ENCODE measurements at regions not wholly inside any gene's neighbourhood (a gene's known extent, or its start where the extent isn't known, plus 50 kb on each side); places are given as distances from the start of the nearest gene placed in this dataset.

- no peaks in the 10 kb centered on the region for H3K4me1 Mint-ChIP-seq
- TF ChIP-seq FOXK1 (CRISPR knock-in tag; IDR thresholded peaks at IDR 0.05) (no peak), RORB (CRISPR knock-in tag; IDR thresholded peaks at IDR 0.05) (no peak), ZNF263 (CRISPR knock-in tag; IDR thresholded peaks at IDR 0.05; ENCODE audit: low read depth) (no peak), TP53 (CRISPR knock-in tag; IDR thresholded peaks at IDR 0.05) (no peak), CREB1 (CRISPR knock-in tag; IDR thresholded peaks at IDR 0.05) (no peak), ZBTB21 (CRISPR knock-in tag; IDR thresholded peaks at IDR 0.05; ENCODE audit: borderline replicate concordance) (no peak)
- no peak overlapping the region for H3K4me3 Mint-ChIP-seq
- ChIA-PET CTCF (no interaction called here), POLR2A (no interaction called here)
- peaks cover 3% of the 10 kb centered on the region; the same call in 1 of the 2 replicates for H3K9me3 Mint-ChIP-seq
- ATAC-seq = no peak
- H3K27me3 Mint-ChIP-seq (ENCODE audit: low read depth) = no peaks in the 10 kb centered on the region
- no peak overlapping the region for H3K27ac Mint-ChIP-seq
- no peak for DNase-seq (ENCODE audit: low spot score)
- H3K36me3 Mint-ChIP-seq = no peaks in the 10 kb centered on the region
These were observed 263.3 kb downstream of the PTEN start for GRCh38 chr10:88126699-88127098.

GRCh38 chr10:88127269-88127668 is 263.8 kb downstream of the PTEN start:
- ATAC-seq = no peak
- TF ChIP-seq TCF7 (CRISPR knock-in tag; IDR thresholded peaks at IDR 0.05; ENCODE audit: low read depth) (no peak), CBFB (CRISPR knock-in tag; IDR thresholded peaks at IDR 0.05; ENCODE audit: low read depth) (no peak), TEAD1 (CRISPR knock-in tag; IDR thresholded peaks at IDR 0.05) (no peak), EMX1 (CRISPR knock-in tag; IDR thresholded peaks at IDR 0.05) (no peak), TP53 (CRISPR knock-in tag; IDR thresholded peaks at IDR 0.05) (no peak), ZNF532 (CRISPR knock-in tag; IDR thresholded peaks at IDR 0.05; ENCODE audit: borderline replicate concordance) (no peak), PRRX2 (CRISPR knock-in tag; IDR thresholded peaks at IDR 0.05) (no peak), PRDM15 (CRISPR knock-in tag; IDR thresholded peaks at IDR 0.05) (no peak), ZNF423 (CRISPR knock-in tag; IDR thresholded peaks at IDR 0.05) (no peak), ZBTB43 (CRISPR knock-in tag; IDR thresholded peaks at IDR 0.05) (no peak), ATF6 (CRISPR knock-in tag; IDR thresholded peaks at IDR 0.05) (no peak), IRF1 (CRISPR knock-in tag; IDR thresholded peaks at IDR 0.05) (no peak), TEAD4 (CRISPR knock-in tag; IDR thresholded peaks at IDR 0.05) (no peak), FOXP4 (CRISPR knock-in tag; IDR thresholded peaks at IDR 0.05) (no peak), HMGA2 (CRISPR knock-in tag; IDR thresholded peaks at IDR 0.05) (no peak), ETV6 (CRISPR knock-in tag; IDR thresholded peaks at IDR 0.05) (no peak)
- H3K9me3 Mint-ChIP-seq = peaks cover 3% of the 10 kb centered on the region; the same call in 1 of the 2 replicates
- H3K36me3 Mint-ChIP-seq = no peaks in the 10 kb centered on the region
- no peak for DNase-seq (ENCODE audit: low spot score)
- H3K27me3 Mint-ChIP-seq (ENCODE audit: low read depth) = no peaks in the 10 kb centered on the region
- no peak overlapping the region for H3K27ac Mint-ChIP-seq
- ChIA-PET CTCF (no interaction called here), POLR2A (no interaction called here)
- no peak overlapping the region for H3K4me3 Mint-ChIP-seq
- 0 out of 2 replicates have a peak, but pooled peaks cover 3% of the 10 kb centered on the region for H3K4me1 Mint-ChIP-seq
